HG03108 (cell line): ENCODE measurements at regions not wholly inside any gene's neighbourhood (a gene's known extent, or its start where the extent isn't known, plus 50 kb on each side); places are given as distances from the start of the nearest gene placed in this dataset.

Experiments
- ATAC-seq: cut with Tn5 transposase; IDR thresholded peaks from one replicate; pipeline ENCODE4 v1.9.1; 2021; ENCODE audit warnings: moderate library complexity; ENCODE audit not compliant: unreplicated experiment

- ATAC-seq: no peak
These were observed 124.6 kb upstream of the BCL2L14 start for GRCh38 chr12:11946161-11946560.

- ATAC-seq: no peak
These were observed 123.5 kb upstream of the BCL2L14 start for GRCh38 chr12:11947213-11947612.

- no peak for ATAC-seq
These were observed 120.9 kb upstream of the BCL2L14 start for GRCh38 chr12:11949738-11950411.

GRCh38 chr12:11951209-11951608, 119.5 kb upstream of the BCL2L14 start:
- ATAC-seq: no peak

GRCh38 chr12:11953523-11953922, 117.2 kb upstream of the BCL2L14 start:
- no peak for ATAC-seq

- ATAC-seq: peak; percentile 51
These were observed 116.6 kb upstream of the BCL2L14 start for GRCh38 chr12:11954181-11954580.

GRCh38 chr12:11958221-11959091, 112.3 kb upstream of the BCL2L14 start:
- no peak for ATAC-seq

GRCh38 chr12:11959117-11959823, 111.5 kb upstream of the BCL2L14 start:
- no peak for ATAC-seq

- no peak for ATAC-seq
These were observed 110.1 kb upstream of the BCL2L14 start for GRCh38 chr12:11960646-11961045.

GRCh38 chr12:11961686-11962085, 109.1 kb upstream of the BCL2L14 start:
- no peak for ATAC-seq

- no peak for ATAC-seq
These were observed 107.9 kb upstream of the BCL2L14 start for GRCh38 chr12:11962860-11963259.

GRCh38 chr12:11963841-11964471, 106.8 kb upstream of the BCL2L14 start:
- ATAC-seq: no peak

- ATAC-seq: no peak
These were observed 105.4 kb upstream of the BCL2L14 start for GRCh38 chr12:11965258-11965910.

- ATAC-seq: no peak
These were observed 103.2 kb upstream of the BCL2L14 start for GRCh38 chr12:11967376-11968047.

- no peak for ATAC-seq
These were observed 102.7 kb upstream of the BCL2L14 start for GRCh38 chr12:11968048-11968383.

GRCh38 chr12:11968516-11968915, 102.2 kb upstream of the BCL2L14 start:
- ATAC-seq: no peak

- peak; percentile 87 for ATAC-seq
These were observed 101.1 kb upstream of the BCL2L14 start for GRCh38 chr12:11969437-11970154.

GRCh38 chr12:11970155-11970520, 100.6 kb upstream of the BCL2L14 start:
- no peak for ATAC-seq

GRCh38 chr12:11973396-11973795, 97.3 kb upstream of the BCL2L14 start:
- ATAC-seq: no peak

- ATAC-seq: no peak
These were observed 94.7 kb upstream of the BCL2L14 start for GRCh38 chr12:11976005-11976404.
